A673 (cell line): ENCODE measurements at regions not wholly inside any gene's neighbourhood (a gene's known extent, or its start where the extent isn't known, plus 50 kb on each side); places are given as distances from the start of the nearest gene placed in this dataset.

Source experiments
- BruUV-seq: library from RNA; stranded (reverse); fragments of 400-500 nt; replicated peaks from 2 replicates; lab custom pipeline; 2021; lab: Mats Ljungman, UMichigan
- CTCF ChIA-PET: fragments of 300-600 bp; sonication (Branson Sonifier 250); formaldehyde crosslinking; loops from one replicate; lab custom pipeline; 2022; ENCODE audit warnings: antibody characterized with exemption; lab: Charles Lee
- POLR2A ChIA-PET: fragments of 300-600 bp; sonication (Branson Sonifier 250); formaldehyde crosslinking; loops from one replicate; lab custom pipeline; 2022; ENCODE audit warnings: antibody characterized with exemption; ENCODE audit not compliant: low non-redundant PET; lab: Charles Lee
- DNase-seq: peaks from one replicate; pipeline ENCODE4 v3.0.0-alpha.2; 2015; ENCODE audit warnings: low spot score
- H3K27ac ChIP-seq: fragments of 200-600 bp; sonication (generic); 2 replicates; pipeline ENCODE4 v1.5.1; 2016; ENCODE audit warnings: mixed run types, low read depth, mild to moderate bottlenecking, mixed read lengths, antibody characterized with exemption, low read length; ENCODE audit not compliant: poor library complexity, severe bottlenecking
- H3K27me3 ChIP-seq: fragments of 200-600 bp; sonication (generic); replicated peaks from 2 replicates; pipeline ENCODE4 v1.6.1; 2017; ENCODE audit warnings: mixed run types, low read depth, mild to moderate bottlenecking, mixed read lengths, antibody characterized with exemption, low read length; ENCODE audit not compliant: insufficient read depth, poor library complexity
- H3K36me3 ChIP-seq: fragments of 200-600 bp; sonication (generic); 2 replicates; pipeline ENCODE4 v1.6.1; 2016; ENCODE audit warnings: mixed run types, mild to moderate bottlenecking, mixed read lengths, antibody characterized with exemption, low read length; ENCODE audit not compliant: insufficient read depth, poor library complexity, severe bottlenecking
- H3K4me1 ChIP-seq: fragments of 200-600 bp; sonication (generic); 2 replicates; pipeline ENCODE4 v1.6.1; 2017; ENCODE audit warnings: mixed run types, mild to moderate bottlenecking, mixed read lengths, antibody characterized with exemption, low read length; ENCODE audit not compliant: insufficient read depth, poor library complexity, severe bottlenecking
- H3K4me3 ChIP-seq: fragments of 200-600 bp; sonication (generic); 2 replicates; pipeline ENCODE4 v1.5.1; 2016; ENCODE audit warnings: low read depth, mixed run types, mild to moderate bottlenecking, mixed read lengths, low read length; ENCODE audit not compliant: poor library complexity, severe bottlenecking
- H3K9me3 ChIP-seq: fragments of 200-600 bp; sonication (generic); 2 replicates; pipeline ENCODE4 v1.6.1; 2016; ENCODE audit warnings: mixed run types, low read depth, mild to moderate bottlenecking, mixed read lengths, antibody characterized with exemption, low read length; ENCODE audit not compliant: poor library complexity, severe bottlenecking
- EZH2 ChIP-seq: fragments of 200-600 bp; sonication (generic); IDR thresholded peaks from 2 replicates; pipeline ENCODE4 v1.6.1; 2017; ENCODE audit warnings: borderline replicate concordance, low read depth, mild to moderate bottlenecking, mixed read lengths, antibody characterized with exemption, low read length; ENCODE audit not compliant: poor library complexity, severe bottlenecking
- intact Hi-C: fragments of 100-400 bp; cut with micrococcal nuclease; formaldehyde crosslinking; loops from one replicate; pipeline ENCODE4 v1.10.0; 2022; ENCODE audit not compliant: unreplicated experiment
- TF ChIP-seq, protein P1 (sequence below): fragments of 300-800, 200-600 bp; sonication (generic); conservative IDR thresholded peaks from 2 replicates; pipeline ENCODE4 v1.5.1; 2017; ENCODE audit warnings: low read depth, mild to moderate bottlenecking, antibody characterized with exemption, low read length, moderate library complexity, mixed read lengths

DNA sequence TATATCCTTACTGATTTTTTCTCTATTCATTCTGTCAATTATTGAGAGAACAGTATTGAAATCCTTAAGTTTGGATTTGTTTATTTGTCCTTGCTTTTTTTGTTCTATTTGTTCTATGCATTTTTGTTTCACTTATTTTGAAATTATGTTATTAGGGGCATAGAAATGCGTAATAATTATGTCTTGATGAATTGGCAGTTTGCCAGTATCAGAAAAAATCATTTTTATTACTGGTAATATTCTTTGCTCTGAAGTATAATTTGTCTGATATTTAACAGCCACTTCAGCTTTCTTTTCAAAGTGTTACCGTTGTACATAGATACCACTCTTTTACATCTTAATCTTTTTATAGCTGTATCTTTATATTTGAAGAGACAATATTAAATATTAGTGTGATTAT lies 2090.9 kb upstream of the WWC1 start:
- Histone ChIP-seq H3K9me3 (no peaks in the 10 kb centered on the region), H3K4me1 (no peaks in the 10 kb centered on the region), H3K4me3 (no peak overlapping the region), H3K27ac (no peak overlapping the region), H3K27me3 (peaks cover 3% of the 10 kb centered on the region), H3K36me3 (no peaks in the 10 kb centered on the region)
- POLR2A ChIA-PET: no interaction called here
- TF ChIP-seq, protein P1, sequence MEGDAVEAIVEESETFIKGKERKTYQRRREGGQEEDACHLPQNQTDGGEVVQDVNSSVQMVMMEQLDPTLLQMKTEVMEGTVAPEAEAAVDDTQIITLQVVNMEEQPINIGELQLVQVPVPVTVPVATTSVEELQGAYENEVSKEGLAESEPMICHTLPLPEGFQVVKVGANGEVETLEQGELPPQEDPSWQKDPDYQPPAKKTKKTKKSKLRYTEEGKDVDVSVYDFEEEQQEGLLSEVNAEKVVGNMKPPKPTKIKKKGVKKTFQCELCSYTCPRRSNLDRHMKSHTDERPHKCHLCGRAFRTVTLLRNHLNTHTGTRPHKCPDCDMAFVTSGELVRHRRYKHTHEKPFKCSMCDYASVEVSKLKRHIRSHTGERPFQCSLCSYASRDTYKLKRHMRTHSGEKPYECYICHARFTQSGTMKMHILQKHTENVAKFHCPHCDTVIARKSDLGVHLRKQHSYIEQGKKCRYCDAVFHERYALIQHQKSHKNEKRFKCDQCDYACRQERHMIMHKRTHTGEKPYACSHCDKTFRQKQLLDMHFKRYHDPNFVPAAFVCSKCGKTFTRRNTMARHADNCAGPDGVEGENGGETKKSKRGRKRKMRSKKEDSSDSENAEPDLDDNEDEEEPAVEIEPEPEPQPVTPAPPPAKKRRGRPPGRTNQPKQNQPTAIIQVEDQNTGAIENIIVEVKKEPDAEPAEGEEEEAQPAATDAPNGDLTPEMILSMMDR: no peak
- TF ChIP-seq EZH2: no peak
- BruUV-seq: no TSS peak
- intact Hi-C loops: no loop called here
- no peak for DNase-seq
- CTCF ChIA-PET: no interaction called here

DNA sequence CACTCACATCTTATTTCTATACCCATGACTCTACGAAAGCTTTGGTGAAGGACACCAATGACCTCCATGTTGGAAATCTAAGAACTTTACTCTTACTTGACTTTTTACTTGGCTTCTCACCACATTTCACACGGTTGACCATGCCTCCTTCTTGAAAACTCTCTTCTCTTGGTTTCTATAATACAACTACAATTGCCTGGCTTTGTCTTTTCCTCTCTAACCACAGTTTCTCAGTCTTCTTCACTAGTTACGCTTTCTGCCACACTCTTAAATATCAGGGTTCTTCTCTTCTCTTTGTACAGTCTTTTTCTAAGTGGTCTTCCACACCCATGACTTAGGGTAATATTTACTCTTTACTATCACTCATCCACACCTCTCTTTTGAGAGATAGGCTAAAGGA lies 2079.8 kb upstream of the WWC1 start:
- no peaks in the 10 kb centered on the region for H3K4me1 ChIP-seq
- H3K27me3 ChIP-seq: no peaks in the 10 kb centered on the region
- no peaks in the 10 kb centered on the region for H3K36me3 ChIP-seq
- no peak for DNase-seq
- BruUV-seq: no TSS peak
- TF ChIP-seq, protein P1: no peak
- TF ChIP-seq EZH2: no peak
- ChIA-PET CTCF (no interaction called here), POLR2A (no interaction called here)
- H3K27ac ChIP-seq: no peak overlapping the region
- H3K9me3 ChIP-seq: no peaks in the 10 kb centered on the region
- intact Hi-C loops: no loop called here
- H3K4me3 ChIP-seq: no peak overlapping the region

- no TSS peak for BruUV-seq
- Histone ChIP-seq H3K4me1 (no peaks in the 10 kb centered on the region), H3K27ac (no peak overlapping the region), H3K9me3 (no peaks in the 10 kb centered on the region), H3K36me3 (no peaks in the 10 kb centered on the region), H3K4me3 (no peak overlapping the region), H3K27me3 (no peaks in the 10 kb centered on the region)
- no peak for DNase-seq
- TF ChIP-seq EZH2: no peak
- TF ChIP-seq, protein P1: no peak
- POLR2A ChIA-PET: no interaction called here
- intact Hi-C loops: no loop called here
- CTCF ChIA-PET: no interaction called here
Observed at GRCh38 chr5:166236327-166236726, 2055.1 kb upstream of the WWC1 start.
